ENCODE measurements at regions not wholly inside any gene's neighbourhood (a gene's known extent, or its start where the extent isn't known, plus 50 kb on each side); places are given as distances from the start of the nearest gene placed in this dataset.

DNA sequence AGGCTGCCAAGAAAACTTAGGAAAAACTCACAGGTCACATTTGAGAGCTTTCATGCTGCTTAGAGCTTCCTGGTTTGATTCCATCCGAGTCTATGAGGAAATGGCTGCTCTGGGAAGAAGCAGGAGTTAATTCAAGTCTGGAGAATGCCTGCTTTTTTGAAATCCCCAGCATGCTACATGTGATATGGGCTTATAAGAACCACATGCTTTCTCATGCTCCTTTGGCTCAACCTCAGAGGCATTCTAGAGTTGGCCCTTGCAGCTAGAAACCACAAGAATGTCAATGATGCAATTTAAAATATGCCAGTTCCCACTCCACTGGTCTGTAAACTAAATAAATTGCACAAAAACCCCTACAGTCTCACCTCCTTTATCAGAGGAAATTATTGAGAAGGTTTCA lies 142.9 kb upstream of the OLIG3 start:
- Histone ChIP-seq H3K27ac (ENCODE audit: insufficient read depth, low read length) (no peak overlapping the region), H3K4me2 (ENCODE audit: extremely low read depth, insufficient read depth, low read length) (peak overlapping the region; percentile 7), H3K4me1 (ENCODE audit: control insufficient read depth, extremely low read depth, insufficient read depth, low read length) (no peaks in the 10 kb centered on the region), H4K20me1 (ENCODE audit: control insufficient read depth, extremely low read depth, insufficient read depth, low read length) (no peaks in the 10 kb centered on the region), H3K36me3 (ENCODE audit: control insufficient read depth, insufficient read depth, low read length) (no peaks in the 10 kb centered on the region), H3K4me3 (replicated peaks in 1 of 4; ENCODE audit: control extremely low read depth in 1 of 4, insufficient read depth in 1 of 4, low read depth in 3 of 4, low read length in 4 of 4) (no peak overlapping the region), H3K27me3 (ENCODE audit: control insufficient read depth, insufficient read depth, low read length) (no peaks in the 10 kb centered on the region), H3K9ac (ENCODE audit: insufficient read depth, low read length) (no peak overlapping the region), H2AFZ (ENCODE audit: low read length) (no peak overlapping the region), H3K79me2 (ENCODE audit: control insufficient read depth, insufficient read depth, low read length) (no peaks in the 10 kb centered on the region), H3K9me3 (ENCODE audit: control insufficient read depth, insufficient read depth, low read depth, low read length) (no peaks in the 10 kb centered on the region)
- peak; percentile 97 to 99 for DNase-seq (ENCODE audit: low read depth in 2 of 2)
- TF ChIP-seq, protein P1, sequence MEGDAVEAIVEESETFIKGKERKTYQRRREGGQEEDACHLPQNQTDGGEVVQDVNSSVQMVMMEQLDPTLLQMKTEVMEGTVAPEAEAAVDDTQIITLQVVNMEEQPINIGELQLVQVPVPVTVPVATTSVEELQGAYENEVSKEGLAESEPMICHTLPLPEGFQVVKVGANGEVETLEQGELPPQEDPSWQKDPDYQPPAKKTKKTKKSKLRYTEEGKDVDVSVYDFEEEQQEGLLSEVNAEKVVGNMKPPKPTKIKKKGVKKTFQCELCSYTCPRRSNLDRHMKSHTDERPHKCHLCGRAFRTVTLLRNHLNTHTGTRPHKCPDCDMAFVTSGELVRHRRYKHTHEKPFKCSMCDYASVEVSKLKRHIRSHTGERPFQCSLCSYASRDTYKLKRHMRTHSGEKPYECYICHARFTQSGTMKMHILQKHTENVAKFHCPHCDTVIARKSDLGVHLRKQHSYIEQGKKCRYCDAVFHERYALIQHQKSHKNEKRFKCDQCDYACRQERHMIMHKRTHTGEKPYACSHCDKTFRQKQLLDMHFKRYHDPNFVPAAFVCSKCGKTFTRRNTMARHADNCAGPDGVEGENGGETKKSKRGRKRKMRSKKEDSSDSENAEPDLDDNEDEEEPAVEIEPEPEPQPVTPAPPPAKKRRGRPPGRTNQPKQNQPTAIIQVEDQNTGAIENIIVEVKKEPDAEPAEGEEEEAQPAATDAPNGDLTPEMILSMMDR (conservative IDR thresholded peaks at IDR 0.05 in 1 of 2, IDR thresholded peaks at IDR 0.05 in 1 of 2; ENCODE audit: low read depth in 1 of 2, low read length in 2 of 2), result no peak
- no peak for TF ChIP-seq EZH2 (IDR thresholded peaks at IDR 0.05; ENCODE audit: low read length, missing control alignments)

DNA sequence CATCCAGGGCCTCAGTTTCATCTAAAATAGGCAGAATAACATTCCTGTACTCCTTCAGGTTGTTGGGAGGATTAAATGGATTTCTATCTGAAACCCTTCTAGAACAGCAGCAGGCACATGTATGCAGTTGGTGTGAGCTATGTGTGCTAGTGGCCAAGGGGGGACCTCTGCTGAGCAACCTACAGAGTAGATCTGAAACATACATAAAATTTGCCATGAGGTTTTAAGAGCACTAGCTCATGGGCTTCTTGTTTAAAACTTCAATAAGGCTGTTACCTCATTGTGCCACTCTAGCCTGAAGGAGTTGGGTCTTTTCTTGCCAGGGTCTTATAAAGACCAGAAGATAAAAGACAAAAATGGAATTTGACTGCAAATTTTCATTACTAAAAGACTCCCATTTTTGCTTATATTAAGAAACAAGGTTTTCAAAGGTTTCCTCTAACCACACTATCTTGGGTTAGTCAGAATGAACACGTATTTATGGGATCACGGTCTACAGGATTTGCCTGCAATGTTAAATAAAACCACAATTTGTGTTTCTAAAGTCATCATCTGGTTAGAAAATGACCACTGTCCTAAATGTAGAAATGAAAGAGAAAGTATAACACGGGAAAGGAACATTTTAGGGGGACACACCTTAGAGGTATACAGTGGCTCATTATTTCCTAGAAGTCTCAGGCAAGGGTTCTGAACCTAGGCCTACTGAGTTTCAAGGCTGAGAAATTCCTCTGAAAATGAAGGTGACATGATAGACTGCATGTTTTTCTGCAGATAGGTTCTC lies 144.9 kb upstream of the OLIG3 start:
- no peaks in the 10 kb centered on the region for H3K79me2 ChIP-seq (ENCODE audit: control insufficient read depth, insufficient read depth, low read length)
- TF ChIP-seq EZH2 (IDR thresholded peaks at IDR 0.05; ENCODE audit: low read length, missing control alignments), result no peak
- TF ChIP-seq, protein P1 (conservative IDR thresholded peaks at IDR 0.05 in 1 of 2, IDR thresholded peaks at IDR 0.05 in 1 of 2; ENCODE audit: low read depth in 1 of 2, low read length in 2 of 2), result no peak
- H3K9me3 ChIP-seq (ENCODE audit: control insufficient read depth, insufficient read depth, low read depth, low read length), result no peaks in the 10 kb centered on the region
- H3K4me2 ChIP-seq (ENCODE audit: extremely low read depth, insufficient read depth, low read length), result no peak overlapping the region
- H4K20me1 ChIP-seq (ENCODE audit: control insufficient read depth, extremely low read depth, insufficient read depth, low read length), result no peaks in the 10 kb centered on the region
- H3K9ac ChIP-seq (ENCODE audit: insufficient read depth, low read length), result no peak overlapping the region
- DNase-seq (ENCODE audit: low read depth in 2 of 2), result peak in 1 of 2 donors; percentile 57
- H3K27me3 ChIP-seq (ENCODE audit: control insufficient read depth, insufficient read depth, low read length), result no peaks in the 10 kb centered on the region
- H3K4me3 ChIP-seq (replicated peaks in 1 of 4; ENCODE audit: control extremely low read depth in 1 of 4, insufficient read depth in 1 of 4, low read depth in 3 of 4, low read length in 4 of 4), result no peak overlapping the region
- no peaks in the 10 kb centered on the region for H3K36me3 ChIP-seq (ENCODE audit: control insufficient read depth, insufficient read depth, low read length)
- H3K4me1 ChIP-seq (ENCODE audit: control insufficient read depth, extremely low read depth, insufficient read depth, low read length), result no peaks in the 10 kb centered on the region
- no peak overlapping the region for H3K27ac ChIP-seq (ENCODE audit: insufficient read depth, low read length)
- no peak overlapping the region for H2AFZ ChIP-seq (ENCODE audit: low read length)

DNA sequence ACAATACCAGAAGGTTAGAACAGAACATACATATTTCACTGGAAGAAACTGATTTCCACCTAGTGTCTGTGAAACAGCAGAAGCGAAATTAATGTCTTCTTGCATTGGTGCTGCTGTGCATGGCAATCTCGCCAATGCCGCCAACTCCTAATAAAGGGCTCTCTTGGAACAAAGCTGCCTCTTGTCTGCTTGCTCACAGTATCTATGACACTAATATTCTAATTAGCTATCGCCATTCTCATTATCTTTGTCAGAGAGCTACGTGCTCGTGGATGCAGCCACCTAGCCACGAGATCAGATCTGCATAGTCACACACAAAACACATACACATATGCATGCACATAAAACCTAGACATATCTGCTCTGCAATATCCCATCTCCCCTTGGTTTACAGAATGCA lies 145.9 kb upstream of the OLIG3 start:
- H4K20me1 ChIP-seq (ENCODE audit: control insufficient read depth, extremely low read depth, insufficient read depth, low read length), result no peaks in the 10 kb centered on the region
- no peak overlapping the region for H3K4me2 ChIP-seq (ENCODE audit: extremely low read depth, insufficient read depth, low read length)
- H3K27ac ChIP-seq (ENCODE audit: insufficient read depth, low read length), result no peak overlapping the region
- H3K4me1 ChIP-seq (ENCODE audit: control insufficient read depth, extremely low read depth, insufficient read depth, low read length), result no peaks in the 10 kb centered on the region
- no peak overlapping the region for H3K9ac ChIP-seq (ENCODE audit: insufficient read depth, low read length)
- H3K9me3 ChIP-seq (ENCODE audit: control insufficient read depth, insufficient read depth, low read depth, low read length), result no peaks in the 10 kb centered on the region
- no peak for DNase-seq (ENCODE audit: low read depth in 2 of 2)
- H3K4me3 ChIP-seq (replicated peaks in 1 of 4; ENCODE audit: control extremely low read depth in 1 of 4, insufficient read depth in 1 of 4, low read depth in 3 of 4, low read length in 4 of 4), result no peak overlapping the region
- no peak for TF ChIP-seq EZH2 (IDR thresholded peaks at IDR 0.05; ENCODE audit: low read length, missing control alignments)
- TF ChIP-seq, protein P1 (conservative IDR thresholded peaks at IDR 0.05 in 1 of 2, IDR thresholded peaks at IDR 0.05 in 1 of 2; ENCODE audit: low read depth in 1 of 2, low read length in 2 of 2), result no peak
- no peaks in the 10 kb centered on the region for H3K36me3 ChIP-seq (ENCODE audit: control insufficient read depth, insufficient read depth, low read length)
- no peaks in the 10 kb centered on the region for H3K27me3 ChIP-seq (ENCODE audit: control insufficient read depth, insufficient read depth, low read length)
- H2AFZ ChIP-seq (ENCODE audit: low read length), result no peak overlapping the region
- H3K79me2 ChIP-seq (ENCODE audit: control insufficient read depth, insufficient read depth, low read length), result no peaks in the 10 kb centered on the region
